Gastrocnemius medialis (tissue), 4 donors: ENCODE measurements at regions not wholly inside any gene's neighbourhood (a gene's known extent, or its start where the extent isn't known, plus 50 kb on each side); places are given as distances from the start of the nearest gene placed in this dataset.

Source experiments
- POLR2A ChIP-seq, 2 donors: fragments of 450-650 bp; IDR thresholded peaks; one replicate each; pipeline ENCODE4 v1.6.1; 2017; ENCODE audit warnings: antibody characterized with exemption in 2 of 2, mild to moderate bottlenecking in 2 of 2, moderate library complexity in 2 of 2
- TF ChIP-seq, protein P1 (sequence below), 5 experiments: fragments of 450-650 bp in 3 of 5; fragments of 200-600 bp in 2 of 5; sonication (generic) in 2 of 5; IDR thresholded peaks in 4 of 5; conservative IDR thresholded peaks in 1 of 5; 1 replicate in 4 of 5; 2 replicates in 1 of 5; pipeline ENCODE4 v1.5.1; 2016 to 2019; ENCODE audit warnings: antibody characterized with exemption in 5 of 5, mild to moderate bottlenecking in 3 of 5, moderate library complexity in 3 of 5

DNA sequence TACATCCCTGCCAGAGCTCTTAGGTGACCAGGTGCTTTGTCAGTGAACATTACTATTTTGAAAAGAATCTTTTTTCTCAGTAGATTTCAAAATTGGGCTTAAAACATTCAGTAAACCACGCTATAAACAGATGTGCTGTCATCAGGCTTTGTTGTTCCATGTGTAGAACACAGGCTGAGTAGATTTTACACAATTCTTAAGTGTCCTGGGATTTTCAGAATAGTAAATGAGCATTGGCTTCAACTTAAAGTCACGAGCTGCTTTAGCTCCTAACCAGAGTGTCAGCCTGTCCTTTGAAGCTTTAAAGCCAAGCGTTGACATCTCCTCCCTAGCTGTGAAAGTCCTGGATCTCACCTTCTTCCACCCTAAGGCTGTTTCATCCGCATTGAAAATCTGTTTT lies 83.6 kb downstream of the CARTPT start:
- TF ChIP-seq, protein P1, sequence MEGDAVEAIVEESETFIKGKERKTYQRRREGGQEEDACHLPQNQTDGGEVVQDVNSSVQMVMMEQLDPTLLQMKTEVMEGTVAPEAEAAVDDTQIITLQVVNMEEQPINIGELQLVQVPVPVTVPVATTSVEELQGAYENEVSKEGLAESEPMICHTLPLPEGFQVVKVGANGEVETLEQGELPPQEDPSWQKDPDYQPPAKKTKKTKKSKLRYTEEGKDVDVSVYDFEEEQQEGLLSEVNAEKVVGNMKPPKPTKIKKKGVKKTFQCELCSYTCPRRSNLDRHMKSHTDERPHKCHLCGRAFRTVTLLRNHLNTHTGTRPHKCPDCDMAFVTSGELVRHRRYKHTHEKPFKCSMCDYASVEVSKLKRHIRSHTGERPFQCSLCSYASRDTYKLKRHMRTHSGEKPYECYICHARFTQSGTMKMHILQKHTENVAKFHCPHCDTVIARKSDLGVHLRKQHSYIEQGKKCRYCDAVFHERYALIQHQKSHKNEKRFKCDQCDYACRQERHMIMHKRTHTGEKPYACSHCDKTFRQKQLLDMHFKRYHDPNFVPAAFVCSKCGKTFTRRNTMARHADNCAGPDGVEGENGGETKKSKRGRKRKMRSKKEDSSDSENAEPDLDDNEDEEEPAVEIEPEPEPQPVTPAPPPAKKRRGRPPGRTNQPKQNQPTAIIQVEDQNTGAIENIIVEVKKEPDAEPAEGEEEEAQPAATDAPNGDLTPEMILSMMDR (IDR thresholded peaks at IDR 0.05 in 4 of 5, conservative IDR thresholded peaks at IDR 0.05 in 1 of 5): no peak
- TF ChIP-seq POLR2A (IDR thresholded peaks at IDR 0.05): no peak
